SK-N-SH (cell line): ENCODE measurements at regions not wholly inside any gene's neighbourhood (a gene's known extent, or its start where the extent isn't known, plus 50 kb on each side); places are given as distances from the start of the nearest gene placed in this dataset.

ENCODE experiments used
- CTCF ChIA-PET: fragments of 300-600, 350-600 bp; formaldehyde crosslinking; extraction: SDS; loops from one replicate; lab custom pipeline; 2021; lab: Yijun Ruan, JAX
- POLR2A ChIA-PET: fragments of 350-600 bp; sonication (Branson Sonifier 250); formaldehyde crosslinking; extraction: SDS; loops from one replicate; lab custom pipeline; 2020; ENCODE audit warnings: antibody characterized with exemption, inconsistent platforms; lab: Yijun Ruan, JAX
- DNase-seq: peaks from one replicate; pipeline ENCODE4 v3.0.0; 2012
- H2AFZ ChIP-seq: fragments of 200-600 bp; sonication (generic); 2 replicates; pipeline ENCODE4 v1.8.1; 2016; ENCODE audit warnings: antibody characterized with exemption, mild to moderate bottlenecking, low read depth
- H3F3A ChIP-seq: fragments of 200-600 bp; sonication (generic); replicated peaks from 2 replicates; pipeline ENCODE3; 2016; ENCODE audit warnings: antibody characterized with exemption, mild to moderate bottlenecking; ENCODE audit not compliant: insufficient read depth
- H3K27ac ChIP-seq, 2 experiments: fragments of 200-500 bp in 1 of 2; fragments of 200-600 bp in 1 of 2; sonication (Bioruptor generic) in 1 of 2; sonication (generic), shearing (Covaris generic) in 1 of 2; 2 replicates each; pipeline versions ENCODE4 v1.5.1 to v1.6.1; 2014 to 2016; ENCODE audit warnings: low read depth in 2 of 2, inconsistent platforms in 1 of 2, low read length in 1 of 2, mild to moderate bottlenecking in 1 of 2, mixed read lengths in 1 of 2
- H3K27me3 ChIP-seq: fragments of 200-600 bp; sonication (generic), shearing (Covaris generic); 2 replicates; pipeline ENCODE4 v1.6.1; 2016; ENCODE audit warnings: mixed run types; ENCODE audit not compliant: insufficient read depth
- H3K36me3 ChIP-seq, 2 experiments: fragments of 200-500 bp in 1 of 2; fragments of 200-600 bp in 1 of 2; sonication (Bioruptor generic) in 1 of 2; sonication (generic) in 1 of 2; replicated peaks in 1 of 2; 2 replicates each; pipeline versions ENCODE3 to v1.5.1; 2014 to 2016; ENCODE audit warnings: low read length in 1 of 2, mild to moderate bottlenecking in 1 of 2; ENCODE audit not compliant: insufficient read depth in 2 of 2, control insufficient read depth in 1 of 2
- H3K4me1 ChIP-seq, 2 experiments: fragments of 200-500 bp in 1 of 2; fragments of 200-600 bp in 1 of 2; sonication (Bioruptor generic) in 1 of 2; sonication (generic), shearing (Covaris generic) in 1 of 2; 2 replicates each; pipeline versions ENCODE4 v1.5.1 to v1.6.1; 2014 to 2016; ENCODE audit warnings: low read depth in 1 of 2, low read length in 1 of 2, mixed run types in 1 of 2; ENCODE audit not compliant: insufficient read depth in 2 of 2, control insufficient read depth in 1 of 2
- H3K4me2 ChIP-seq: fragments of 200-600 bp; sonication (generic), shearing (Covaris generic); 2 replicates; pipeline ENCODE4 v1.6.1; 2017; ENCODE audit warnings: mixed run types
- H3K4me3 ChIP-seq, 2 experiments: fragments of 200-500 bp in 1 of 2; fragments of 200-600 bp in 1 of 2; sonication (Bioruptor generic) in 1 of 2; sonication (generic), shearing (Covaris generic) in 1 of 2; 2 replicates each; pipeline versions ENCODE4 v1.5.1 to v1.8.1; 2014 to 2016; ENCODE audit warnings: low read depth in 2 of 2, inconsistent platforms in 1 of 2, low read length in 1 of 2, mild to moderate bottlenecking in 1 of 2, mixed read lengths in 1 of 2, moderate library complexity in 1 of 2
- H3K79me2 ChIP-seq: fragments of 200-600 bp; sonication (generic); 2 replicates; pipeline ENCODE4 v1.8.1; 2017; ENCODE audit warnings: mild to moderate bottlenecking; ENCODE audit not compliant: insufficient read depth
- H3K9ac ChIP-seq: fragments of 200-600 bp; sonication (generic); 2 replicates; pipeline ENCODE4 v1.6.1; 2017; ENCODE audit warnings: mixed run types
- H3K9me2 ChIP-seq: fragments of 200-600 bp; sonication (generic); 2 replicates; pipeline ENCODE4 v1.6.1; 2017; ENCODE audit warnings: mixed run types
- H3K9me3 ChIP-seq: fragments of 200-600 bp; sonication (generic); 2 replicates; pipeline ENCODE4 v1.6.1; 2017; ENCODE audit warnings: mixed run types, mild to moderate bottlenecking, moderate library complexity
- H4K20me1 ChIP-seq: fragments of 200-600 bp; sonication (generic); 2 replicates; pipeline ENCODE4 v1.6.1; 2017; ENCODE audit warnings: mild to moderate bottlenecking, mixed run types; ENCODE audit not compliant: insufficient read depth
- CHD2 ChIP-seq: fragments of 150-350 bp; IDR thresholded peaks from 2 replicates; pipeline ENCODE4 v1.6.1; 2018; ENCODE audit warnings: low read length; ENCODE audit not compliant: partially characterized antibody
- ELF1 ChIP-seq: IDR thresholded peaks from 2 replicates; pipeline ENCODE4 v1.4.0; 2012
- EP300 ChIP-seq, 2 experiments: IDR thresholded peaks; 2 replicates each; pipeline versions ENCODE4 v1.4.0 to v1.6.1; 2012; ENCODE audit warnings: borderline replicate concordance in 1 of 2, low read depth in 1 of 2, low read length in 1 of 2
- EZH2phosphoT487 ChIP-seq: fragments of 200-600 bp; sonication (generic); IDR thresholded peaks from 2 replicates; pipeline ENCODE4 v1.6.1; 2017; ENCODE audit warnings: low read depth, mixed run types, mild to moderate bottlenecking, antibody characterized with exemption, moderate library complexity, borderline replicate concordance
- FOXJ3 ChIP-seq: sonication (generic); formaldehyde crosslinking; IDR thresholded peaks from 2 replicates; pipeline ENCODE4 v1.5.1; 2020; ENCODE audit warnings: mild to moderate bottlenecking, missing genetic modification reagents
- FOXM1 ChIP-seq: IDR thresholded peaks from 2 replicates; pipeline ENCODE4 v1.4.0; 2012; ENCODE audit warnings: low read depth, mild to moderate bottlenecking
- GABPA ChIP-seq: IDR thresholded peaks from 2 replicates; pipeline ENCODE4 v1.4.0; 2012; ENCODE audit warnings: low read depth, mild to moderate bottlenecking
- IRF3 ChIP-seq: fragments of 150-350 bp; IDR thresholded peaks from 2 replicates; pipeline ENCODE4 v1.6.1; 2016; ENCODE audit warnings: mild to moderate bottlenecking, low read depth, low read length
- MAX ChIP-seq: IDR thresholded peaks from 2 replicates; pipeline ENCODE4 v1.4.0; 2012; ENCODE audit warnings: low read depth
- MEF2A ChIP-seq: IDR thresholded peaks from 2 replicates; pipeline ENCODE4 v1.4.0; 2012; ENCODE audit warnings: low read depth, borderline replicate concordance
- MXI1 ChIP-seq: IDR thresholded peaks from 2 replicates; pipeline ENCODE4 v1.6.1; 2012; ENCODE audit warnings: mild to moderate bottlenecking, low read depth, low read length, improper control_type of control experiment
- NFIC ChIP-seq: IDR thresholded peaks from 2 replicates; pipeline ENCODE4 v1.4.0; 2012; ENCODE audit warnings: borderline replicate concordance
- NRF1 ChIP-seq: IDR thresholded peaks from 2 replicates; pipeline ENCODE4 v1.6.1; 2012; ENCODE audit warnings: low read depth, mild to moderate bottlenecking, low read length
- POLR2AphosphoS5 ChIP-seq: IDR thresholded peaks from 2 replicates; pipeline ENCODE4 v1.6.1; 2012; ENCODE audit warnings: low read depth, low read length
- RCOR1 ChIP-seq: fragments of 150-350 bp; IDR thresholded peaks from 2 replicates; pipeline ENCODE4 v1.6.1; 2017; ENCODE audit warnings: antibody characterized with exemption, low read length
- REST ChIP-seq: IDR thresholded peaks from 2 replicates; pipeline ENCODE4 v1.6.1; 2012; ENCODE audit warnings: mild to moderate bottlenecking, low read depth, low read length, moderate library complexity
- RFX5 ChIP-seq: IDR thresholded peaks from 2 replicates; pipeline ENCODE4 v1.6.1; 2012; ENCODE audit warnings: mild to moderate bottlenecking, improper control_type of control experiment, low read length
- RXRA ChIP-seq: IDR thresholded peaks from 2 replicates; pipeline ENCODE4 v1.4.0; 2012; ENCODE audit warnings: low read depth, mild to moderate bottlenecking, borderline replicate concordance
- SIN3A ChIP-seq: IDR thresholded peaks from 2 replicates; pipeline ENCODE4 v1.6.1; 2012; ENCODE audit warnings: low read depth, mild to moderate bottlenecking, low read length, moderate library complexity, borderline replicate concordance
- SMC3 ChIP-seq: IDR thresholded peaks from 2 replicates; pipeline ENCODE4 v1.6.1; 2012; ENCODE audit warnings: low read depth, low read length, improper control_type of control experiment
- TAF1 ChIP-seq: IDR thresholded peaks from 2 replicates; pipeline ENCODE4 v1.6.1; 2012; ENCODE audit warnings: low read depth, mild to moderate bottlenecking, low read length, moderate library complexity, borderline replicate concordance
- TCF12 ChIP-seq: IDR thresholded peaks from 2 replicates; pipeline ENCODE4 v1.4.0; 2012
- USF2 ChIP-seq: fragments of 150-350 bp; IDR thresholded peaks from 2 replicates; pipeline ENCODE4 v1.6.1; 2017; ENCODE audit warnings: antibody characterized with exemption, low read length, low read depth, borderline replicate concordance
- ZBTB33 ChIP-seq: IDR thresholded peaks from 2 replicates; pipeline ENCODE4 v1.4.0; 2012; ENCODE audit warnings: low read depth, borderline replicate concordance
- WGBS: methylation state at CpG from one replicate; pipeline ENCODE4 v1.1.6; 2017; ENCODE audit warnings: low lambda C conversion rate; 5-methylcytosine and 5-hydroxymethylcytosine counted together

- Histone ChIP-seq H3F3A (no peaks in the 10 kb centered on the region), H4K20me1 (no peaks in the 10 kb centered on the region), H3K9ac (no peak overlapping the region), H3K36me3 (no peaks in the 10 kb centered on the region), H2AFZ (no peak overlapping the region), H3K4me2 (no peak overlapping the region), H3K9me3 (no peaks in the 10 kb centered on the region), H3K4me1 (no peaks in the 10 kb centered on the region), H3K27me3 (no peaks in the 10 kb centered on the region), H3K27ac (no peak overlapping the region), H3K79me2 (no peaks in the 10 kb centered on the region), H3K4me3 (no peak overlapping the region), H3K9me2 (no peaks in the 10 kb centered on the region)
- DNase-seq = no peak
- ChIA-PET CTCF (no interaction called here), POLR2A (no interaction called here)
- no peak for TF ChIP-seq GABPA
- no peak for TF ChIP-seq NFIC
- TF ChIP-seq TAF1 = no peak
- no peak for TF ChIP-seq RFX5
- TF ChIP-seq RCOR1 = no peak
- no peak for TF ChIP-seq MXI1
- TF ChIP-seq EZH2phosphoT487 = no peak
- TF ChIP-seq MAX = no peak
- TF ChIP-seq CHD2 = no peak
- no peak for TF ChIP-seq USF2
- no peak for TF ChIP-seq SIN3A
- no peak for TF ChIP-seq POLR2AphosphoS5
- no peak for TF ChIP-seq FOXJ3
- TF ChIP-seq ELF1 = no peak
- no peak for TF ChIP-seq SMC3
- TF ChIP-seq ZBTB33 = no peak
- no peak for TF ChIP-seq MEF2A
- TF ChIP-seq FOXM1 = no peak
- TF ChIP-seq TCF12 = no peak
These were observed 1902.6 kb upstream of the AGA start for GRCh38 chr4:179344861-179345260.

- H3K9me2 ChIP-seq = no peaks in the 10 kb centered on the region
- ChIA-PET CTCF (no interaction called here), POLR2A (no interaction called here)
- no peak overlapping the region for H3K4me3 ChIP-seq
- H3K79me2 ChIP-seq = no peaks in the 10 kb centered on the region
- H3K27ac ChIP-seq = no peak overlapping the region
- H3F3A ChIP-seq = no peaks in the 10 kb centered on the region
- DNase-seq = no peak
- no peak overlapping the region for H2AFZ ChIP-seq
- H3K4me1 ChIP-seq = no peaks in the 10 kb centered on the region
- H3K9ac ChIP-seq = no peak overlapping the region
- WGBS = 3% methylated on average over 2 of the region's 2 CpGs
- no peak overlapping the region for H3K4me2 ChIP-seq
- no peaks in the 10 kb centered on the region; the same call in 1 of the 2 replicates for H3K27me3 ChIP-seq
- H3K9me3 ChIP-seq = no peaks in the 10 kb centered on the region
- H3K36me3 ChIP-seq = no peaks in the 10 kb centered on the region
- H4K20me1 ChIP-seq = no peaks in the 10 kb centered on the region
- no peak for TF ChIP-seq IRF3
- no peak for TF ChIP-seq RXRA
- no peak for TF ChIP-seq EP300 (IDR thresholded peaks at IDR 0.05; ENCODE audit: borderline replicate concordance in 1 of 2, low read depth in 1 of 2, low read length in 1 of 2)
- TF ChIP-seq NRF1 = no peak
- no peak for TF ChIP-seq MEF2A
- TF ChIP-seq TAF1 = no peak
- TF ChIP-seq SMC3 = no peak
- TF ChIP-seq RFX5 = no peak
- no peak for TF ChIP-seq REST
- no peak for TF ChIP-seq GABPA
These were observed 1910.0 kb upstream of the AGA start for GRCh38 chr4:179352221-179352620.
